ENCODE measurements at regions not wholly inside any gene's neighbourhood (a gene's known extent, or its start where the extent isn't known, plus 50 kb on each side); places are given as distances from the start of the nearest gene placed in this dataset.

DNA sequence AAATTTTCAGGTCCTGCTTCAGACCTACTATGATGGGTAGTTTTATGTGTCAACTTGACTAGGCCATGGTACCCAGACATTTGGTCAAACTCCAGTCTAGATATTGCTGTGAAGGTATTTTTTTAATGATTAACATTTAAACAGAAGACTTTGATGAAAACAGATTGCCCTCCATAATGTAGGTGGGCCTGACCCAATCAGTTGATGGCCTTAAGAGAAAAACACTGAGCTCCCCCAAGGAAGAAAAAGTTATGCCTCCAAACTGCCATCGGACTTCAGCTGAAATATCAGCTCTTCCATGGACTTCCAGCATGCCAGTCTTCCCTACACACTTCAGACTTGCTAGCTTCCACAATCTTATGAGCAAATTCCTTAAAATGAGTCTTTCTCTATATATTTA, 67.3 kb upstream of the TYRP1 start:
- intact Hi-C loops (cut with DNase I): no loop called here
- no peak for DNase-seq (ENCODE audit: low spot score)

DNA sequence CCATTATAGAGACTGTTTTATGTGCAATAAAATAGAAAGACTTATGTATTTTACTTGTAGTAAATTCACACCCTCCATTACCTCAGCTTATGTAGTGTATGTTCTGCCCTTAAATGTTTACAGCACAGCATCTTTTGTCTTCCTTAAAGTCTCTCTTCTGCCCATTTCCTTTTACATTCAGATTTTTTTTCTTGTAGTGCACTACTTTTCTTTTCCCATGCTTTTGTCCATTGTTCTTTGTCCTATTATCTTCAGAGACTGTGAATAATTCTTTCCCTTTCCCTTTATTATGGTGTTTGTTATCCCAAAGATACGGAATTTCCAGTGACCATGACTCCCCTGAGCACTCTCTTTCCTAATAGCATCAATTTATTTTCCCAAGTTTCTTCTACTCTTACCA, 66.1 kb upstream of the TYRP1 start:
- intact Hi-C loops (cut with DNase I): no loop called here
- DNase-seq (ENCODE audit: low spot score): no peak

DNA sequence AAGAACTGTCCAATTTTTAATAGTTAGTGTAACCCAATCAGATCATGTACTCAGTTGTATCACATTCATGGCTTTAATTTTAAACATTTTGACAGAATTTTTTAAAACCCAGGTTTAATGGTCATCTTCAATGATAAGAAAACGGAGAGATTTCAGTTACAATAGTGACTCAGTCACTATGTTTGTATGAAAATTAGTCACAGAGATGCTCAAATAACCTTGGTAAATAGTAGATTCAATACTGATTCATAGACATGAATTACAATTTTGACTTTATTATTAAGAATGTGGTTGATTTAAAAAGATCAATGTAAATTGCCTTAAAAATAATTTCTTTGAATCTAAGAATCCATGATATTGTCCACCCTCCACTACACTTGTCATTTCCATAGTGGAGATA, 64.6 kb upstream of the TYRP1 start:
- intact Hi-C loops (cut with DNase I): no loop called here
- no peak for DNase-seq (ENCODE audit: low spot score)

DNA sequence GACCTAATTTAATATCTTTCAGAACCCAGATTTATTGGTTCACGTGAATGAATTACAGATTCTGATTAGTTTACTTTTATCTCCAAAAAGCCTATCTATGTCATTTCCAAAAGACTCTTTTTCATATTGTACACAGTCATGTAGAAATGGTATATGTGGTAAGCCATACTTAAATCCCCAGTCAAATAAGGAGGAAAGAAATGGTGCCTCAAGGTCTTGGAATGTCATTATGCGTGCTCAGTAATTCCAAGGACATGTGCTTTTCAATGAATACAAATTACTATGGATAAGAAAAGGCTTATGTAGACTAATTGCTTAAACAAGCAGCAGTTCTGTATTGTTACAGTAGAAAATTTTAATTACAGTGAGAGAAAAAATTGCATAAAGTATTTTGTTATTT, 64.1 kb upstream of the TYRP1 start:
- intact Hi-C loops (cut with DNase I): no loop called here
- no peak for DNase-seq (ENCODE audit: low spot score)

DNA sequence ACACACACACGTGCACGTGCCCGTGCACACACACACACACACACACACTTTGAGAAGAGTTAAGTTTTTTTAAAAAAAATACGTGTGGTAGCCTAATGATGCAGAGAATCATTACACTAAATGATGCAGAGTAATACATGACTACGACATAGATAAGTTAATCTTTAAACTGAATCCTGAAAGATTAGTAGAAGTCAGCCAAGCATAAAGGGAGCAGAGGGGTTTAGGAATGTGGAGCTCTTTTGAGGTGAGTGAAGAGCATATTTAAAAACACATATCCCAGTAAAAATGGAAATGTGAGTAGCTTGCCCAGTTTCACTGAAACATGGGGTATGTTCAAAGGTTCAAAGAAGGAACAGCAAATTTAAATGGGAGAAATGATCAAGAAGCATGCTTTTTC, 61.3 kb upstream of the TYRP1 start:
- DNase-seq (ENCODE audit: low spot score): no peak
- intact Hi-C loops (cut with DNase I): no loop called here

DNA sequence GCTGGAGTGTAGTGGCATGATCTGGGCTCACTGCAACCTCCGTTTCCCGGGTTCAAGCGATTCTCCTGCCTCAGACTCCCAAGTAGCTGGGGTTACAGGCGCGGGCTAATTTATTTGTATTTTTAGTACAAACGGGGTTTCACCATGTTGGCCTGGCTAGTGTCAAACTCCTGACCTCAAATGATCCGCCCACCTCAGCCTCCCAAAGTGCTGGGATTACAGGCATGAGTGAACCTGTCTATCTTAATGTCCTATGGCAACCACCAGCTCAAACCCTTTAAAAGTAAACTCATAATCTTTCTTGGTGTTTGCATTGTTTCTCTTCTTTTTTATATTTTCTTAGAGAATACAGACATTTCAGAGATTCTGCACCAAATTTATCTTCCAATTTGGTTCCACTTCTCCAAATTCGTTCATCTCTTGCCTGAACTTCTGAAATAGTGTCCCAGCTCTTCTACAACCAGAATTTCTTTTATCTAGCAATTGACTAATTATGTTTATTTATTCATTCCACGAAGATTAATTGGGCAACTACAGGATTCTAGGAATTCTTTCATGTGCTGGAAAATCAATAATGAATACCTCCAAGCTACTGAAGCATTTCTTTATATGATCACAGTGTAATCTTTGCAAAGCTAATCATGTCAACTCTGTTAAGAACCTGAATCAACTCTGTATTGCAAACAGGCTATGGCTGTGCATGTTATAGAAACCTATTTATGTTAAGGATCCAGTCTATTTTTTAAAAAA, 60.0 kb upstream of the TYRP1 start:
- intact Hi-C loops (cut with DNase I): no loop called here
- no peak for DNase-seq (ENCODE audit: low spot score)

DNA sequence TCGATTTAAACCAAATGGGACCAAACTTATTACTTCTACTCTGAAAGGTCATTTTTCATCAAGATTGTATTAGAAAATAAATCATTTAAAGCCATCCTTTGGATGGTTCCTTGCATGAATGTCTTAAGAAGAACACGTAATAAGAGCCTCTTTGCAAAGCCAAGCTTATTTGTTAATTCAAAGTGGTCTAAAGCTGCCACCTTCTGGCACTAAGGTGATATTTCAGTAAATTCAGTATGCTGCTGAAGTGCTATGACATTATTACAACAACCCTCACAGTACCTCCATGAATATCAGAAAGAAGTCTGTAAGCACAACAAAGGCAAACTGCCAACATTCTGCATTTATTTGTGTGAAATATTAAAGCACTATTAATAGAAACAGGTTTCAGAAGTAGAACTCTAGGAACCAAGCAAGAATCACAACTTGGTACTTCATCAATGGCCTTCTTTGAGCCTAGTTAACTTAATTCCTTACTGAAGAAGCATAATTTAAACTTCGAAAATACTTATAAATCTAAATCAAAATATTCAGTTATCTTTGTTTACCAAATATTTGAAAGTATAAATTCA, 53.1 kb upstream of the TYRP1 start:
- intact Hi-C loops (cut with DNase I): no loop called here
- DNase-seq (ENCODE audit: low spot score): no peak

DNA sequence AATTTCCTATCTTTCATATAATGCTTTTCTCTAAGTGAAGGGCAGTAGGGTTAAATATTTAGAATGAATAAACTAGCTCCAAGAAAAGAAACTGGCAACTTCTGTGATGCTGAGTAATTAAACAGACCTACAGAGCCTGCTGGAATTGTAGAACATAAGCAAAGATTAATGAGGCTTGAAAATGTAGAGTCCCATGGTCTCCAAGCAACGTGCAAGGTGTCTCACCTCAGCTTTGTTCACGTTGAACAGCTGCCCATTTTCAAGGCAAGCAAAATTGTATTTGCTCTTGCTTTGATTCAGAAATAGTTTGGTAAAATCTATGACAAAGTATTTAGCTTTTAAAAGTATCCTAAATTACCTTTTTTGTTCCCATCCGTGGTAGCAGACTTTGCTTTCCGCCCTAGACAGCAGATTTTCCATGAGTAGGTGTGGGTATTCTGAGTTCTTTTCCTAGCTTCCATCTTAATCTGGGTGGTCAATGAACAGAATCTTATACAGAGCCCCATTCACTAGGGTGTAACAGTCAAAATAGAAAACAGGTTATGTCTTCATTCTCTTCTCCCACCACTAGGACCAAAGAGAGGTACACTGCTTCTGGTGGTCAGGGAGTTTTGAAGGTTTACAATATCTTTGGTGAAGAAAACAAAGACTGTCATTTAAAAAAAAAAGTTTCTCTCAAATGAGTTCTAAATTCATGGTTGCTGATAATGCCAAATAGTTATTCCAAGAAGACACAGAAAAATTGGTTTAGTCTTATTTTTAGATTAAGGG, 52.1 kb upstream of the TYRP1 start:
- no peak for DNase-seq (ENCODE audit: low spot score)
- intact Hi-C loops (cut with DNase I): no loop called here

All from posterior vena cava (tissue), 2 donors.